ENCODE measurements at regions not wholly inside any gene's neighbourhood (a gene's known extent, or its start where the extent isn't known, plus 50 kb on each side); places are given as distances from the start of the nearest gene placed in this dataset.

DNA sequence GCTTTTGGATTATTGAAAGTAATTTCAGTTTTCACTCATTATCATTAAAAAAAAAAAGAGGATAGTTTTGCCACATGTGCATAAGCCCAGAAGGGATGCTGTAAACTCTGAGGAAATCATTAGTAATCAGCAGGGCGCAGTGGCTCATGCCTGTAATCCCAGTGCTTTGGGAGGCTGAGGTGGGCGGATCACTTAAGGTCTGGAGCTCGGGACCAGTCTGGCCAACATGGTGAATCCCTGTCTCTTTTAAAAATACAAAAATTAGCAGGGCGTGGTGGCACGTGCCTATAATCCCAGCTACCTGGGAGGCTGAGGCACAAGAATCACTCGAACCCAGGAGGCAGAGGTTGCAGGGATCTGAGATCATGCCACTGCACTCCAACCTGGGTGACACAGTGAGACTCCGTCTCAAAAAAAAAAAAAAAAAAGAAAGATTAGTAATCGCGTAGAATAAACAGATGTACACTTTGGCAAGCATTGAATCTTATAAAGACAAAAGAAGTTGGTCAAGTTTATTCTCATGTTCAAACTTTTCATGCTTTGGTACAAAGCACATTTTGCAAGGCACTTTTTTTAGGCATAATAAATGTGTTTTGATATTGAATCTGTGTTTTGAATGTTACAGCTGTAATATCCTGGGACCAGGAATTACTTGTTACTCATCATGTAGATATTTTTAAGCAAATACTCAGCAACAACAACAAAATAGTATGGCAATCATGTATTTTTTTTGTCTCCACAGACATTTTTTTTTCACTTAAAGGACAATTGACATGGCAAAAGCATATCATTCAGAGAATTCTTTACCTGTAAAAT, 93.2 kb upstream of the AGTR1 start:
- H3K27me3 Mint-ChIP-seq (ENCODE audit: insufficient read depth, low read depth, poor library complexity), result peaks cover 3% of the 10 kb centered on the region
- H3K4me1 Mint-ChIP-seq, result no peaks in the 10 kb centered on the region
- H2AFZ ChIP-seq, result 0 out of 2 replicates have a peak overlapping the region, but pooled peaks have one; percentile 36

DNA sequence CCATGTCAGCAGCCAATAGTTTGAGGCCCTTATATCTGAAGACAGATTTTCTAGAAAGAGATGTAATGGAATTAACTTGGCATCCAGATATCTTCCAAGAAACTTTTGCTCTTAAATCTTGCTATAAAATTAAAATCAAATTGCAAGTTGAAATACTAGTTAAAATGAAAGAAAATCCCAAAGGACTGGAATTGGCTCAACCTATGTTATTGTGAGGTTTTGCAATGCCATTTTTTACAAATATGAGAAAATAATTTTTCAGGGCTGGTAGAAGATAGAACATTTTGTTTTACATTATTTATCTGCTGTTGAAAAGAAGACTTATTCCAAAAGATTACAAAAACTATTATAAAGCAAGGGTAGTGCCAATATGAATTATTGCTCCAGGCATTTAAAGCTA, 92.2 kb upstream of the AGTR1 start:
- Histone ChIP-seq H4K20me1 (replicated peaks; ENCODE audit: insufficient read depth) (no peaks in the 10 kb centered on the region), H2AFZ (no peak overlapping the region), H3F3A (replicated peaks; ENCODE audit: low read depth) (no peaks in the 10 kb centered on the region), H3K4me3 (no peak overlapping the region), H3K4me2 (no peak overlapping the region), H3K36me3 (ENCODE audit: insufficient read depth) (no peaks in the 10 kb centered on the region), H3K4me1 (ENCODE audit: insufficient read depth) (no peaks in the 10 kb centered on the region), H3K27me3 (ENCODE audit: insufficient read depth) (no peaks in the 10 kb centered on the region), H3K79me2 (replicated peaks; ENCODE audit: insufficient read depth) (no peaks in the 10 kb centered on the region), H3K9me2 (ENCODE audit: insufficient read depth) (no peaks in the 10 kb centered on the region), H3K27ac (ENCODE audit: low read depth) (no peak overlapping the region)
- no peak overlapping the region for H3K27ac Mint-ChIP-seq
- no peaks in the 10 kb centered on the region for H3K4me1 Mint-ChIP-seq
- no peaks in the 10 kb centered on the region for H3K36me3 Mint-ChIP-seq (ENCODE audit: low read depth)
- ATAC-seq (no peak), DNase-seq (ENCODE audit: low spot score) (no peak)
- H3K4me3 Mint-ChIP-seq, result no peak overlapping the region
- H3K27me3 Mint-ChIP-seq (ENCODE audit: insufficient read depth, low read depth, poor library complexity), result no peaks in the 10 kb centered on the region
- no peaks in the 10 kb centered on the region for H3K9me3 Mint-ChIP-seq
- TF ChIP-seq, protein P1, sequence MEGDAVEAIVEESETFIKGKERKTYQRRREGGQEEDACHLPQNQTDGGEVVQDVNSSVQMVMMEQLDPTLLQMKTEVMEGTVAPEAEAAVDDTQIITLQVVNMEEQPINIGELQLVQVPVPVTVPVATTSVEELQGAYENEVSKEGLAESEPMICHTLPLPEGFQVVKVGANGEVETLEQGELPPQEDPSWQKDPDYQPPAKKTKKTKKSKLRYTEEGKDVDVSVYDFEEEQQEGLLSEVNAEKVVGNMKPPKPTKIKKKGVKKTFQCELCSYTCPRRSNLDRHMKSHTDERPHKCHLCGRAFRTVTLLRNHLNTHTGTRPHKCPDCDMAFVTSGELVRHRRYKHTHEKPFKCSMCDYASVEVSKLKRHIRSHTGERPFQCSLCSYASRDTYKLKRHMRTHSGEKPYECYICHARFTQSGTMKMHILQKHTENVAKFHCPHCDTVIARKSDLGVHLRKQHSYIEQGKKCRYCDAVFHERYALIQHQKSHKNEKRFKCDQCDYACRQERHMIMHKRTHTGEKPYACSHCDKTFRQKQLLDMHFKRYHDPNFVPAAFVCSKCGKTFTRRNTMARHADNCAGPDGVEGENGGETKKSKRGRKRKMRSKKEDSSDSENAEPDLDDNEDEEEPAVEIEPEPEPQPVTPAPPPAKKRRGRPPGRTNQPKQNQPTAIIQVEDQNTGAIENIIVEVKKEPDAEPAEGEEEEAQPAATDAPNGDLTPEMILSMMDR (conservative IDR thresholded peaks at IDR 0.05; ENCODE audit: low read depth in 2 of 2), result no peak
- TF ChIP-seq, protein P2, sequence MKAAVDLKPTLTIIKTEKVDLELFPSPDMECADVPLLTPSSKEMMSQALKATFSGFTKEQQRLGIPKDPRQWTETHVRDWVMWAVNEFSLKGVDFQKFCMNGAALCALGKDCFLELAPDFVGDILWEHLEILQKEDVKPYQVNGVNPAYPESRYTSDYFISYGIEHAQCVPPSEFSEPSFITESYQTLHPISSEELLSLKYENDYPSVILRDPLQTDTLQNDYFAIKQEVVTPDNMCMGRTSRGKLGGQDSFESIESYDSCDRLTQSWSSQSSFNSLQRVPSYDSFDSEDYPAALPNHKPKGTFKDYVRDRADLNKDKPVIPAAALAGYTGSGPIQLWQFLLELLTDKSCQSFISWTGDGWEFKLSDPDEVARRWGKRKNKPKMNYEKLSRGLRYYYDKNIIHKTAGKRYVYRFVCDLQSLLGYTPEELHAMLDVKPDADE (IDR thresholded peaks at IDR 0.05), result no peak
- TF ChIP-seq, protein P3, sequence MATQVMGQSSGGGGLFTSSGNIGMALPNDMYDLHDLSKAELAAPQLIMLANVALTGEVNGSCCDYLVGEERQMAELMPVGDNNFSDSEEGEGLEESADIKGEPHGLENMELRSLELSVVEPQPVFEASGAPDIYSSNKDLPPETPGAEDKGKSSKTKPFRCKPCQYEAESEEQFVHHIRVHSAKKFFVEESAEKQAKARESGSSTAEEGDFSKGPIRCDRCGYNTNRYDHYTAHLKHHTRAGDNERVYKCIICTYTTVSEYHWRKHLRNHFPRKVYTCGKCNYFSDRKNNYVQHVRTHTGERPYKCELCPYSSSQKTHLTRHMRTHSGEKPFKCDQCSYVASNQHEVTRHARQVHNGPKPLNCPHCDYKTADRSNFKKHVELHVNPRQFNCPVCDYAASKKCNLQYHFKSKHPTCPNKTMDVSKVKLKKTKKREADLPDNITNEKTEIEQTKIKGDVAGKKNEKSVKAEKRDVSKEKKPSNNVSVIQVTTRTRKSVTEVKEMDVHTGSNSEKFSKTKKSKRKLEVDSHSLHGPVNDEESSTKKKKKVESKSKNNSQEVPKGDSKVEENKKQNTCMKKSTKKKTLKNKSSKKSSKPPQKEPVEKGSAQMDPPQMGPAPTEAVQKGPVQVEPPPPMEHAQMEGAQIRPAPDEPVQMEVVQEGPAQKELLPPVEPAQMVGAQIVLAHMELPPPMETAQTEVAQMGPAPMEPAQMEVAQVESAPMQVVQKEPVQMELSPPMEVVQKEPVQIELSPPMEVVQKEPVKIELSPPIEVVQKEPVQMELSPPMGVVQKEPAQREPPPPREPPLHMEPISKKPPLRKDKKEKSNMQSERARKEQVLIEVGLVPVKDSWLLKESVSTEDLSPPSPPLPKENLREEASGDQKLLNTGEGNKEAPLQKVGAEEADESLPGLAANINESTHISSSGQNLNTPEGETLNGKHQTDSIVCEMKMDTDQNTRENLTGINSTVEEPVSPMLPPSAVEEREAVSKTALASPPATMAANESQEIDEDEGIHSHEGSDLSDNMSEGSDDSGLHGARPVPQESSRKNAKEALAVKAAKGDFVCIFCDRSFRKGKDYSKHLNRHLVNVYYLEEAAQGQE (IDR thresholded peaks at IDR 0.05; ENCODE audit: unreplicated experiment), result no peak
- no peak for TF ChIP-seq NANOG (IDR thresholded peaks at IDR 0.05; ENCODE audit: borderline replicate concordance)
- TF ChIP-seq STAT1 (IDR thresholded peaks at IDR 0.05; ENCODE audit: unreplicated experiment), result no peak

More for the DNA sequence above, 93.2 kb upstream of the AGTR1 start:
- H3K36me3 Mint-ChIP-seq (ENCODE audit: low read depth), result no peaks in the 10 kb centered on the region
- DNase-seq (ENCODE audit: low spot score) (no peak), ATAC-seq (no peak)
- TF ChIP-seq EZH2phosphoT487 (IDR thresholded peaks at IDR 0.05; ENCODE audit: unreplicated experiment) (no peak), ZNF331 (CRISPR knock-in tag; IDR thresholded peaks at IDR 0.05; ENCODE audit: low read depth) (no peak), JUNB (IDR thresholded peaks at IDR 0.05; ENCODE audit: unreplicated experiment) (no peak), CREB1 (CRISPR knock-in tag; IDR thresholded peaks at IDR 0.05; ENCODE audit: low read depth) (no peak), ZNF114 (CRISPR knock-in tag; IDR thresholded peaks at IDR 0.05) (no peak)
- TF ChIP-seq, protein P1 (conservative IDR thresholded peaks at IDR 0.05; ENCODE audit: low read depth in 2 of 2), result no peak
- TF ChIP-seq, protein P3 (IDR thresholded peaks at IDR 0.05; ENCODE audit: unreplicated experiment), result no peak
- H3K4me3 Mint-ChIP-seq, result no peak overlapping the region
- H3K4me1 ChIP-seq (ENCODE audit: insufficient read depth), result no peaks in the 10 kb centered on the region
- H3K4me2 ChIP-seq, result no peak overlapping the region
- H3F3A ChIP-seq (replicated peaks; ENCODE audit: low read depth), result no peaks in the 10 kb centered on the region
- no peak overlapping the region for H3K27ac Mint-ChIP-seq
- H3K27me3 ChIP-seq (ENCODE audit: insufficient read depth), result no peaks in the 10 kb centered on the region
- no peaks in the 10 kb centered on the region for H3K36me3 ChIP-seq (ENCODE audit: insufficient read depth)
- no peak overlapping the region for H3K4me3 ChIP-seq
- H3K27ac ChIP-seq (ENCODE audit: low read depth), result no peak overlapping the region
- no peaks in the 10 kb centered on the region for H3K9me3 Mint-ChIP-seq
- no peaks in the 10 kb centered on the region for H4K20me1 ChIP-seq (replicated peaks; ENCODE audit: insufficient read depth)
- no peaks in the 10 kb centered on the region for H3K9me2 ChIP-seq (ENCODE audit: insufficient read depth)
- no peaks in the 10 kb centered on the region for H3K79me2 ChIP-seq (replicated peaks; ENCODE audit: insufficient read depth)

Data from GM23338 (cell line).